MV-4-11 (cell line): ENCODE measurements at regions not wholly inside any gene's neighbourhood (a gene's known extent, or its start where the extent isn't known, plus 50 kb on each side); places are given as distances from the start of the nearest gene placed in this dataset.
A peak's percentile ranks its signal among the peaks of the same experiment; 100 is the strongest.
"Not testable (repeated sequence)": the region's sequence is repeated elsewhere in the genome, so short reads cannot be mapped to it uniquely, and the experiment has no call there.

Source experiments
- DNase-seq: peaks from one replicate; lab custom pipeline; 2025; lab: John Stamatoyannopoulos, UW

GRCh38 chr20:41784209-41784958, 166.2 kb upstream of the CHD6 start:
- no peak for DNase-seq

GRCh38 chr20:41783423-41784208, 165.4 kb upstream of the CHD6 start:
- no peak for DNase-seq

- DNase-seq, result no peak
These were observed 164.7 kb upstream of the CHD6 start for GRCh38 chr20:41782730-41783406.

- DNase-seq, result no peak
These were observed 164.1 kb upstream of the CHD6 start for GRCh38 chr20:41782255-41782654.

- no peak for DNase-seq
These were observed 158.2 kb upstream of the CHD6 start for GRCh38 chr20:41776421-41776820.

GRCh38 chr20:41774291-41774690, 156.1 kb upstream of the CHD6 start:
- DNase-seq, result no peak

GRCh38 chr20:41770965-41771364, 152.8 kb upstream of the CHD6 start:
- no peak for DNase-seq

GRCh38 chr20:41770427-41770826, 152.2 kb upstream of the CHD6 start:
- no peak for DNase-seq

GRCh38 chr20:41769592-41770018, 151.4 kb upstream of the CHD6 start:
- DNase-seq, result no peak

GRCh38 chr20:41750137-41750536, 132.0 kb upstream of the CHD6 start:
- DNase-seq, result no peak

GRCh38 chr20:41748756-41749582, 130.8 kb upstream of the CHD6 start:
- DNase-seq, result no peak

- DNase-seq, result no peak
These were observed 129.9 kb upstream of the CHD6 start for GRCh38 chr20:41748051-41748450.

GRCh38 chr20:41747226-41747625, 129.0 kb upstream of the CHD6 start:
- DNase-seq, result no peak

GRCh38 chr20:41746635-41747034, 128.5 kb upstream of the CHD6 start:
- no peak for DNase-seq

- peak; percentile 36 for DNase-seq
These were observed 120.5 kb upstream of the CHD6 start for GRCh38 chr20:41738604-41739206.

- DNase-seq, result no peak
These were observed 117.8 kb upstream of the CHD6 start for GRCh38 chr20:41735949-41736348.

GRCh38 chr20:41734506-41734945, 116.3 kb upstream of the CHD6 start:
- peak; percentile 8 for DNase-seq

- DNase-seq, result peak; percentile 69
These were observed 115.0 kb upstream of the CHD6 start for GRCh38 chr20:41733151-41733550.

- not testable (repeated sequence) for DNase-seq
These were observed 113.0 kb upstream of the CHD6 start for GRCh38 chr20:41731198-41731597.

- not testable (repeated sequence) for DNase-seq
These were observed 109.5 kb upstream of the CHD6 start for GRCh38 chr20:41727681-41728080.

GRCh38 chr20:41726727-41727126, 108.5 kb upstream of the CHD6 start:
- no peak for DNase-seq
